Osteocyte (in vitro differentiated cells): ENCODE measurements at regions not wholly inside any gene's neighbourhood (a gene's known extent, or its start where the extent isn't known, plus 50 kb on each side); places are given as distances from the start of the nearest gene placed in this dataset.
"Not testable (repeated sequence)": the region's sequence is repeated elsewhere in the genome, so short reads cannot be mapped to it uniquely, and the experiment has no call there.

Experiments
- DNase-seq: peaks from one replicate; pipeline ENCODE4 v3.0.0; 2021; ENCODE audit warnings: mixed read lengths; ENCODE audit not compliant: unreplicated experiment; ENCODE audit errors: extremely low spot score
- H3K27ac Mint-ChIP-seq: one replicate; pipeline ENCODE4 v1.8.0; 2021; ENCODE audit warnings: mild to moderate bottlenecking, mixed read lengths; ENCODE audit not compliant: unreplicated experiment
- H3K27me3 Mint-ChIP-seq: one replicate; pipeline ENCODE4 v1.8.0; 2021; ENCODE audit warnings: mixed read lengths; ENCODE audit not compliant: unreplicated experiment
- H3K36me3 Mint-ChIP-seq: one replicate; pipeline ENCODE4 v1.8.0; 2021; ENCODE audit warnings: mixed read lengths; ENCODE audit not compliant: unreplicated experiment
- H3K4me1 Mint-ChIP-seq: one replicate; pipeline ENCODE4 v1.8.0; 2021; ENCODE audit warnings: mixed read lengths; ENCODE audit not compliant: unreplicated experiment
- H3K4me3 Mint-ChIP-seq: one replicate; pipeline ENCODE4 v1.8.0; 2021; ENCODE audit warnings: mild to moderate bottlenecking, moderate library complexity, mixed read lengths; ENCODE audit not compliant: unreplicated experiment
- H3K9me3 Mint-ChIP-seq: one replicate; pipeline ENCODE4 v1.8.0; 2021; ENCODE audit warnings: mixed read lengths; ENCODE audit not compliant: unreplicated experiment
- CTCF ChIP-seq: fragments of 200-600 bp; sonication (generic); IDR thresholded peaks from 2 replicates; pipeline ENCODE4 v1.5.0; 2021; ENCODE audit warnings: antibody characterized with exemption, mild to moderate bottlenecking, moderate library complexity

GRCh38 chr4:163693776-163694175 is 199.3 kb downstream of the TMA16 start:
- Mint-ChIP-seq H3K4me1 (peaks cover 10% of the 10 kb centered on the region), H3K4me3 (no peak overlapping the region), H3K27me3 (no peaks in the 10 kb centered on the region), H3K36me3 (no peaks in the 10 kb centered on the region), H3K27ac (no peak overlapping the region), H3K9me3 (no peaks in the 10 kb centered on the region)
- DNase-seq, result no peak
- no peak for TF ChIP-seq CTCF

GRCh38 chr4:163694385-163694784 is 199.9 kb downstream of the TMA16 start:
- no peak for TF ChIP-seq CTCF
- no peaks in the 10 kb centered on the region for H3K27me3 Mint-ChIP-seq
- no peak for DNase-seq
- no peaks in the 10 kb centered on the region for H3K9me3 Mint-ChIP-seq
- H3K36me3 Mint-ChIP-seq, result no peaks in the 10 kb centered on the region
- no peak overlapping the region for H3K27ac Mint-ChIP-seq
- H3K4me1 Mint-ChIP-seq, result peaks cover 10% of the 10 kb centered on the region
- H3K4me3 Mint-ChIP-seq, result no peak overlapping the region

- no peak for TF ChIP-seq CTCF
- Mint-ChIP-seq H3K36me3 (no peaks in the 10 kb centered on the region), H3K27me3 (no peaks in the 10 kb centered on the region), H3K4me3 (no peak overlapping the region), H3K27ac (no peak overlapping the region), H3K9me3 (no peaks in the 10 kb centered on the region), H3K4me1 (peaks cover 11% of the 10 kb centered on the region)
- DNase-seq, result no peak
Measured at GRCh38 chr4:163697121-163697520, 202.6 kb downstream of the TMA16 start.

GRCh38 chr4:163700383-163700782 is 205.9 kb downstream of the TMA16 start:
- H3K9me3 Mint-ChIP-seq, result not testable (repeated sequence)

GRCh38 chr4:163701916-163702315 is 207.4 kb downstream of the TMA16 start:
- DNase-seq, result no peak
- no peak for TF ChIP-seq CTCF

More at GRCh38 chr4:163700383-163700782, 205.9 kb downstream of the TMA16 start:
- H3K36me3 Mint-ChIP-seq, H3K4me3 Mint-ChIP-seq, H3K4me1 Mint-ChIP-seq, H3K27me3 Mint-ChIP-seq, DNase-seq, H3K27ac Mint-ChIP-seq: not testable (repeated sequence)

GRCh38 chr4:163702736-163703135 is 208.2 kb downstream of the TMA16 start:
- Mint-ChIP-seq H3K27ac (no peak overlapping the region), H3K27me3 (no peaks in the 10 kb centered on the region), H3K9me3 (no peaks in the 10 kb centered on the region), H3K4me3 (no peak overlapping the region), H3K36me3 (no peaks in the 10 kb centered on the region), H3K4me1 (peaks cover 3% of the 10 kb centered on the region)
- TF ChIP-seq CTCF, result no peak
- no peak for DNase-seq

More at GRCh38 chr4:163701916-163702315, 207.4 kb downstream of the TMA16 start:
- peaks cover 3% of the 10 kb centered on the region for H3K4me1 Mint-ChIP-seq
- no peaks in the 10 kb centered on the region for H3K36me3 Mint-ChIP-seq
- no peaks in the 10 kb centered on the region for H3K27me3 Mint-ChIP-seq
- H3K9me3 Mint-ChIP-seq, result no peaks in the 10 kb centered on the region
- no peak overlapping the region for H3K4me3 Mint-ChIP-seq
- H3K27ac Mint-ChIP-seq, result no peak overlapping the region
